ENCODE measurements at regions not wholly inside any gene's neighbourhood (a gene's known extent, or its start where the extent isn't known, plus 50 kb on each side); places are given as distances from the start of the nearest gene placed in this dataset.
"Not testable (repeated sequence)": the region's sequence is repeated elsewhere in the genome, so short reads cannot be mapped to it uniquely, and the experiment has no call there.

DNA sequence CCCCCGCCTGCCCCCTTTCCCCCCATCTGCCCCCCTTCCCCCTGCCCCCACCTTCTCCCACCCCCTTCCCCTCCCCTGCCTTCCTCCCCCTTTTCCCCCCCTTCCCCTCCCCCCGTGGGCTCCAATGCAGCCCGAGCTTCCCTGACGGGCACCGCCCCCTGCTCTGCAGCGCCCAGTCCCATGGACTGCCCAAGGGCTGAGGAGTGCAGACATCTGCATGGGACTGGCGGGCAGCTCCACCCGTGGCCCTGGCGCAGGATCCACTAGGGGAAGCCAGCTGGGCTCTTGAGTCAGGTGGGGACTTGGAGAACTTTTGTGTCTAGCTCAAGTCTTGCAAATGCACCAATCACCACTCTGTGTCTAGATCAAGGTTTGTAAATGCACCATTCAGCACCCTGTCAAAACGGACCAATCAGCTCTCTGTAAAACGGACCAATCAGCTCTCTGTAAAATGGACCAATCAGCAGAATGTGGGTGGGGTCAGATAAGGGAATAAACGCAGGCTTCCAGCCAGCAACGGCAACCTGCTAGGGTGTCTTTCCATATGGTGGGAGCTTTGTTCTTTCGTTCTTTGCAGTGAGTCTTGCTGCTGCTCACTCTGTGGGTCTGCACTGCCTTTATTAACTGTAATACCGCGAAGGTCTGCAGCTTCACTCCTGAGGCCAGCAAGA lies 300.5 kb upstream of the PABPC4L start:
- ATAC-seq (no peak), DNase-seq (no peak)

GRCh38 chr4:134501488-134501887 lies 299.9 kb upstream of the PABPC4L start:
- H3K36me3 ChIP-seq; DNase-seq; H3K27ac ChIP-seq; intact Hi-C loops (cut with DNase I); H3K9me3 ChIP-seq; ATAC-seq; H3K4me3 ChIP-seq; H3K4me1 ChIP-seq; H3K27me3 ChIP-seq: not testable (repeated sequence)

More for the DNA sequence above, 300.5 kb upstream of the PABPC4L start:
- intact Hi-C loops (cut with DNase I): no loop called here
- Histone ChIP-seq H3K27me3 (no peaks in the 10 kb centered on the region), H3K4me3 (no peak overlapping the region), H3K4me1 (no peaks in the 10 kb centered on the region), H3K27ac (no peak overlapping the region), H3K9me3 (no peaks in the 10 kb centered on the region), H3K36me3 (no peaks in the 10 kb centered on the region)
- TF ChIP-seq, protein P1, sequence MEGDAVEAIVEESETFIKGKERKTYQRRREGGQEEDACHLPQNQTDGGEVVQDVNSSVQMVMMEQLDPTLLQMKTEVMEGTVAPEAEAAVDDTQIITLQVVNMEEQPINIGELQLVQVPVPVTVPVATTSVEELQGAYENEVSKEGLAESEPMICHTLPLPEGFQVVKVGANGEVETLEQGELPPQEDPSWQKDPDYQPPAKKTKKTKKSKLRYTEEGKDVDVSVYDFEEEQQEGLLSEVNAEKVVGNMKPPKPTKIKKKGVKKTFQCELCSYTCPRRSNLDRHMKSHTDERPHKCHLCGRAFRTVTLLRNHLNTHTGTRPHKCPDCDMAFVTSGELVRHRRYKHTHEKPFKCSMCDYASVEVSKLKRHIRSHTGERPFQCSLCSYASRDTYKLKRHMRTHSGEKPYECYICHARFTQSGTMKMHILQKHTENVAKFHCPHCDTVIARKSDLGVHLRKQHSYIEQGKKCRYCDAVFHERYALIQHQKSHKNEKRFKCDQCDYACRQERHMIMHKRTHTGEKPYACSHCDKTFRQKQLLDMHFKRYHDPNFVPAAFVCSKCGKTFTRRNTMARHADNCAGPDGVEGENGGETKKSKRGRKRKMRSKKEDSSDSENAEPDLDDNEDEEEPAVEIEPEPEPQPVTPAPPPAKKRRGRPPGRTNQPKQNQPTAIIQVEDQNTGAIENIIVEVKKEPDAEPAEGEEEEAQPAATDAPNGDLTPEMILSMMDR (IDR thresholded peaks at IDR 0.05): no peak

GRCh38 chr4:134499074-134499473 lies 297.5 kb upstream of the PABPC4L start:
- intact Hi-C loops (cut with DNase I): no loop called here

DNA sequence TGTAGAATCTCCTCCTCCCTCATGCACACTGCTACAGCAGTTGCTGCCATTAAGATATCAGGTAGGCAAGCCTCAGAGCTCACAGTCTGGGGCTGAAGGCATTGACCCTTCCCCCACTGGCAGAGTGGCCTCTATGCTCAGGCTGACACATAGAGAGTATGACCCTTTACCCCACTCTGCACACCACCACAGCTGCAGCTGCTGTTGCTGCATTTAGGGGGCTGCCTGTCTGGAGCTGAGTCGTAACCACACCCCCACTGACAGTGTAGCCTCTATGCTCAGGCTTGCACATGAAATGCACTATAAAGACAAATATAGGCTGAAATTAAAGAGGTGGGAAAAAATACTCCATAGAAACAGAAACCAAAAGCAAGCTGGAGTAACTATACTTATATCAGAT lies 289.3 kb upstream of the PABPC4L start:
- no peak overlapping the region for H3K27ac ChIP-seq
- intact Hi-C loops (cut with DNase I): no loop called here
- H3K4me1 ChIP-seq: no peaks in the 10 kb centered on the region
- TF ChIP-seq, protein P1 (IDR thresholded peaks at IDR 0.05): no peak
- DNase-seq (no peak), ATAC-seq (no peak)
- no peaks in the 10 kb centered on the region for H3K36me3 ChIP-seq
- H3K9me3 ChIP-seq: no peaks in the 10 kb centered on the region
- H3K4me3 ChIP-seq: no peak overlapping the region
- no peaks in the 10 kb centered on the region for H3K27me3 ChIP-seq

More at GRCh38 chr4:134499074-134499473, 297.5 kb upstream of the PABPC4L start:
- no peaks in the 10 kb centered on the region for H3K4me1 ChIP-seq
- H3K4me3 ChIP-seq: no peak overlapping the region
- DNase-seq (no peak), ATAC-seq (no peak)
- H3K9me3 ChIP-seq: no peaks in the 10 kb centered on the region
- H3K27me3 ChIP-seq: no peaks in the 10 kb centered on the region
- H3K36me3 ChIP-seq: no peaks in the 10 kb centered on the region
- no peak overlapping the region for H3K27ac ChIP-seq
- TF ChIP-seq, protein P1 (IDR thresholded peaks at IDR 0.05): no peak

GRCh38 chr4:134483514-134483913 lies 281.9 kb upstream of the PABPC4L start:
- H3K27me3 ChIP-seq; H3K36me3 ChIP-seq; H3K4me3 ChIP-seq; ATAC-seq; H3K27ac ChIP-seq; intact Hi-C loops (cut with DNase I); H3K9me3 ChIP-seq; H3K4me1 ChIP-seq; DNase-seq: not testable (repeated sequence)

DNA sequence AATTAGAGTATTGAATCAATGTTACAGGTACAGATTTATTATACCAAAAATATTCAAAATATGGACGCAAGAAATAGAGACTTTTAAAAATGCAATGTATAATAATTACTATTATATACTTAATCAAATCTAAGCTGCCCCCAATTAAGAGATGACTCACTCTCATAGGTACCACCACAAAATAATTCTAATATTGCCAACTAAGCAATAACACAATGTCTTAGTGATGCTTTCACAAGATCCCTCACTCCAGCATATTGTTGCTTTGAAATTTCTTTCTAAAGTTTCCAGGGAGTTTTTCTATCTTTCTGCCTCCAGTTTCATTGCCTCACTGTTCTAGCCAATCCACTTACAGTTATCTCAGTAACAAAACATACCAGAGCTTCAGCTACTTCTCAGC lies 270.0 kb upstream of the PABPC4L start:
- no peaks in the 10 kb centered on the region for H3K36me3 ChIP-seq
- no peak overlapping the region for H3K27ac ChIP-seq
- H3K9me3 ChIP-seq: no peaks in the 10 kb centered on the region
- DNase-seq (no peak), ATAC-seq (no peak)
- H3K4me3 ChIP-seq: no peak overlapping the region
- H3K27me3 ChIP-seq: no peaks in the 10 kb centered on the region
- no peaks in the 10 kb centered on the region for H3K4me1 ChIP-seq
- intact Hi-C loops (cut with DNase I): no loop called here
- TF ChIP-seq, protein P1 (IDR thresholded peaks at IDR 0.05): no peak

DNA sequence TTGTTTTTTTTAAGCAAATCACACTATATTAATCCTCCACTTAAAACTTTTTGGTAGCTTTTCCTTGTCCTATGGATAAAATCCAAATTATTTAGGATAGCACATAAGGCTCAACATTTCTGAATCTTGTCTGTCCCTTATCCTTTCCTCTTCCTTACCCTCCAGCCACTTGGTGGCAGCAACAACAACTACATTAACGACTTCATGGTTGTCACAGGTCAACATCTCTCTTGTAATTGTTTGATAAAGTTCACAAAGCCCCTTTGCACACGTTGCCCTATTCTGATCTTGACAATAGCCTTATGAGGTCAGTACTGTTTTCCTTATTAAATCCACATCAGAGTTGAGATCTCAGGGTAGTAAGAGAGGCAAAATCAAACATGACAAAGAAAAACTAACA lies 269.0 kb upstream of the PABPC4L start:
- Histone ChIP-seq H3K27me3 (no peaks in the 10 kb centered on the region), H3K4me3 (no peak overlapping the region), H3K4me1 (no peaks in the 10 kb centered on the region), H3K27ac (no peak overlapping the region), H3K36me3 (no peaks in the 10 kb centered on the region), H3K9me3 (no peaks in the 10 kb centered on the region)
- ATAC-seq: peak; percentile 30
- no peak for DNase-seq
- TF ChIP-seq, protein P1 (IDR thresholded peaks at IDR 0.05): peak; percentile 34
- intact Hi-C loops (cut with DNase I): no loop called here
